ENCODE measurements at regions not wholly inside any gene's neighbourhood (a gene's known extent, or its start where the extent isn't known, plus 50 kb on each side); places are given as distances from the start of the nearest gene placed in this dataset.

- TF ChIP-seq GATA2 (IDR thresholded peaks at IDR 0.05; ENCODE audit: low read depth, low read length) (no peak), GATA3 (IDR thresholded peaks at IDR 0.05; ENCODE audit: low read depth, low read length) (no peak)
These were observed 317.0 kb downstream of the GABRB3 start for GRCh38 chr15:26455828-26456227.

Measured in SH-SY5Y (cell line).